GM18870 (cell line): ENCODE measurements at regions not wholly inside any gene's neighbourhood (a gene's known extent, or its start where the extent isn't known, plus 50 kb on each side); places are given as distances from the start of the nearest gene placed in this dataset.
"Not testable (repeated sequence)": the region's sequence is repeated elsewhere in the genome, so short reads cannot be mapped to it uniquely, and the experiment has no call there.

Experiments used
- ATAC-seq: cut with Tn5 transposase; IDR thresholded peaks from one replicate; pipeline ENCODE4 v1.9.1; 2021; ENCODE audit warnings: moderate library complexity; ENCODE audit not compliant: unreplicated experiment

DNA sequence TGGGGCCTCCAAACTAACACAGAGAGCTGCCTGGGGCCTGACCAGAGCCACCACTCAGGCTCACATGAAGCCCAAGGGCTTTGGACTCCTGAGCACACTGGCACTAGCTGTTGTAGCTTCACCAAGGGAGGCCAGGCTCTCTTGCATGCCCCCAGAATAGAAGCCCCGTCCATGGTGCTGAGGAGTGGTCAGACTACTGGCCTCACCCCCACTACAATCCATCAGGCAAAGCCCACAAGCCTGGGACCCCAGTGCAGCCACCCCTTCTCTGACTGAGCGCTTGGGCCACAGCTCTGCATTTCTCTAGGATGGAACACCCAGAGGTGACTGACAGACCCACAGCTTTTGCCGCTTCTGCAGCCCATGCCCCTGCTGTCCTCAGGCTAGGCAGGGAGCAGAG, 180.8 kb downstream of the PYDC2 start:
- no peak for ATAC-seq

GRCh38 chr3:191644291-191644690, 183.3 kb downstream of the PYDC2 start:
- ATAC-seq, result no peak

DNA sequence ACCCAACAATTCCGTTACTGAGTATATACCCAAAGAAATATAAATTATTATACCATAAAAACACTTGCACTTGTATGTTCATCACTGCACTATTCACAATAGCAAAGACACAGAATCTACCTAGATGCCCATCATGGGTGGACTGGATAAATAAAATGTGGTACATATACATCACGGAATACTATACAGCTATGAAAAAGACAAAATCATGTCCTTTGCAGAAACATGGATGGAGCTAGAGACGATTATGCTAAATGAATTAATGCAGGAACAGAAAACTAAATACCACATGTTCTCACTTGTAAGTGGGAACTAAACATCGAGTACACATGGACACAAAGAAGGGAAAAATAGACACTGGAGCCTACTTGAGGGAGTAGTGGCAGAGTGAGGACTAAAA, 185.3 kb downstream of the PYDC2 start:
- ATAC-seq, result no peak

- ATAC-seq, result no peak
Measured at GRCh38 chr3:191648787-191649186, 187.8 kb downstream of the PYDC2 start.

DNA sequence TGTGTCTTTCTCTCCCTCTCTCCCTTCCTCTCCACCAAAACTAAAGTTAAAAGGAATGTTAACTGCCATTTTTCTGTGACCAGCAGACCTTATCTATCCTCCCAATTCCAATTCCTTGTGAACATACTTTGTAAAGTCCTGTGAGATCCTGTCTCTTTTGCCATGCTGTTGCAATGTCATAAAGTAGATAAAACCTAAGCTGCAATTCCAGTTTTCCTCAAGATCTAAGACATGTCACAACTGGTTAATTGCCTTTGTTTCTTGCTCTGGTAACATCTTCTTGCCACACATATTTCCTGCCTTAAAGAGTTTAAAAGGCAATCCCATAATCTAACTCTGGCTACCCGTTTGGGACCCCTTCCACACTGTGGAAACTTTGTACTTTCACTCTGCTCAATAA, 188.7 kb downstream of the PYDC2 start:
- ATAC-seq, result no peak

DNA sequence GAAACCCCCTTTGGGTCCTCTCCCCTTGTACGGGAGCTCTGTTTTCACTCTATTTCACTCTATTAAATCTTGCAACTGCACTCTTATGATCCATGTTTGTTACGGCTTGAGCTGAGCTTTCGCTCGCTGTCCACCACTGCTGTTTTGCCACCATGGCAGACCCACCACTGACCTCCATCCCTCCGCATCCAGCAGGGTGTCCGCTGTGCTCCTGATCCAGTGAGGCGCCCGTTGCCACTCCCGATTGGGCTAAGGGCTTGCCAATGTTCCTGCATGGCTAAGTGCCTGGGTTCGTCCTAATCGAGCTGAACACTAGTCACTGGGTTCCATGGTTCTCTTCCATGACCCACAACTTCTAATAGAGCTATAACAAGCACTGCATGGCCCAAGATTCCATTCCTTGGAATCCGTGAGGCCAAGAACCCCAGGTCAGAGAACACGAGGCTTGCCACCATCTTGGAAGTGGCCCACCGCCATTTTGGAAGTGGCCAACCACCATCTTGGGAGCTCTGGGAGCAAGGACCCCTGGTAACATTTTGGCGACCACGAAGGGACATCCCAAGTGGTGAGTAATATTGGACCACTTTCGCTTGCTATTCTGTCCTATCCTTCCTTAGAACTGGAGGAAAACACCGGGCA, 197.9 kb downstream of the PYDC2 start:
- not testable (repeated sequence) for ATAC-seq

GRCh38 chr3:191662150-191662549, 201.2 kb downstream of the PYDC2 start:
- not testable (repeated sequence) for ATAC-seq

DNA sequence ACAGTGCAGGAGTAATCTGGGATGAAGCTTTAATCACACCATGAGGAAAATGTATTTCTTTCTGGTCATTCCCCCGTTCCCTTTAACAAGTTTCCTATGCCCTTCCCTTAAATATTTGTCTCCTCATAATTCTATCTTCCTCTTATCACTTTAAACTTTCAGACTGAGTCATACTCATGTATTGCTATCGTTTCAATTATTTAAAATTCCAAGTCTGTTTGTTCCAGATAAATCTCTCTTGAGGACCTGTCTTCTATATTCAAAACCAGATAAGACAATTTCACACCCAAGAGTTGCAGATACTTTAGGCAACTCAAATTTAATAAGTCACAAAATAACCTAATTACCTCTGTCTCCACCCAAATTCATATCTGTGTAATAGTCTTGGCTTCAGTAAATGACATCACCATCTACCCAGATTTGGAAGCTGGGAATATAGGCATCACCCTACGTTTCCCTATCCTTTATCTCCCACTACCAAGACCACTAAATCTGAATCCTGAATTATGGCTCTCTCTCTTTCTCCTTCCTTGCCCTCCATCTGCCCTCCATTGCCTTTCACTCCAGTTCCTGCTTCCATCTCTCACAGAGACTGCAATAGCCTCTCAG, 220.1 kb downstream of the PYDC2 start:
- ATAC-seq, result no peak

GRCh38 chr3:191682961-191683360, 222.0 kb downstream of the PYDC2 start:
- no peak for ATAC-seq

GRCh38 chr3:191686626-191687025, 225.7 kb downstream of the PYDC2 start:
- ATAC-seq, result no peak

DNA sequence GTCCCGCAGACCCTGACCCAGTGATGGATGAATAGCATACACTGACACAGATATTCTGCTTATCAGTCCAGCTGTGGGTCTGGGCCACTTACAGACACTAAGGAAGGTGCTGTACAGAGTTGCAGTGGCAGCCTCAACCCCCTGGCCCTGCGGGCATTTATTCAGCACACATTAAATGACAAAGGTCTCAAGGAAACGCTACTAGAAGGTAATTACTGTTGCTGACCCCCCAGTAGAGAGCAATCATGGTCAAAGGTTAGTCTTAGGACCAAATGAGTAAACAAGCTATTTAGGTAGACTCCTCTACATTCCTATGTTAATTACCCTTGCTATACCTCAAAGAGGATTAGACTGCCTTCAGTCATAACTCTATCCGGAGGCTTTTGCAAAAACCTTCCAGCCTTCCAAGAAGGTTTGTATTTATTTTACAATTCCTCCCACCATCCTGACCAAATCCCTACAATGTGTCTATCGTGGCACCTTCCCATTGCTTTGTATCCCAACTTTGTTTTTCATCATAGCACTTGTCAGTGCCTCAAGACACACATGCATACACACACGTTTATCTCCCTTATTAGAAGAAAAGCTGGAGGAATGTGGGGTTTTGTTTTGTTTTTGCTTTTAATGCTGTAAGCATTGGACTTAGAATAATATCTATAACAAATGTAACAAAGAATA, 227.9 kb downstream of the PYDC2 start:
- no peak for ATAC-seq

- not testable (repeated sequence) for ATAC-seq
Measured at GRCh38 chr3:191691184-191691583, 230.2 kb downstream of the PYDC2 start.

DNA sequence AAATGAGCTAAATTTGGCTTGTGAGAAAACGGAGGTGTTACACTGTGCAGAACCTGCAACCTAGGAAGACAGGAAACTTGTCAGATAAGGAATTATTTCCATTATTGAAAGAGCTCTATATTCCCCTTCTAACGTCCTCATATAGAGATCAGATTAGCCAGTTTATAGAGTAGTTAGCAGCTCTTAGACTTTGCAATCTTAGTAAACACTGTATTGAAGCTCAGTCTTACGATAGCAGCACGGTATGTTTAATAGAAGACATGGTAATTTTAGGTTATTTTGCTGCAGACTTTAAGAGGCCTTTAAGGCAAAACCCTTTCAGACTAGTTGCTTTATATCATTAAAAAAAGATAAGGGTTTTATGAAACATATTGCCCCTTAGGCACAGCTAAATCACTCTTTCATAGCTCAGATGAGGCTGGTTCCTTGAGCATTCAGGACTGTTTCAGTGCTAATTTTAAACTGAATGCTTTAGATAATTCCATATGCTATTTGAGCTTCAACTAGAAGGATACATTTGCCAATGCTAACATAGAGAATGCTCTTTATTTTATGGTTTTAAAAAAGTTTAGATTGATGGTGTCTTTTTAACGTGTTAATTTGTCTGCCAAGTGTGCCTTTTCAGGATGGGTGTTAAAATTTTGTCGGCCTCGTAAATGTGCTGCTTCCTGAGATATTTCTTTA, 234.3 kb downstream of the PYDC2 start:
- no peak for ATAC-seq

GRCh38 chr3:191695815-191696153, 234.8 kb downstream of the PYDC2 start:
- ATAC-seq, result no peak

DNA sequence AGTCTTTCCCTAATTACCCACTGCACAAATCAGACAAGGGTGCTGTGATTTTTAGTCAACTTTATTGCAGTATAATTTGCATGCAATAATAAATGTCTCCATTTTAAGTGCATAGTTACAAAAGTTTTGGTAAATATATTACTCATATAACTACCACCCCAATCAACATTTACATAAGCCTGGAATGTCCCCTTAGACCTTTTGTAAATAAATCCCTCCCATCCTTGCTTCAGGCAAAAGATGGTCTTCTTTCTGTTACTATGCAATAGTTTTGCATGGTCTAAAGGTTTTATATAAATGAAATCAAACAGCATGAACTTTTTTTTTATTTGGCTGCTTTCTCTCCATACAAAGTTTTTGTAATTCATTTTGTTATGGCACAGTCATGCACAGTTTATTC, 235.4 kb downstream of the PYDC2 start:
- ATAC-seq, result no peak

- ATAC-seq, result no peak
Measured at GRCh38 chr3:191699546-191699945, 238.6 kb downstream of the PYDC2 start.

DNA sequence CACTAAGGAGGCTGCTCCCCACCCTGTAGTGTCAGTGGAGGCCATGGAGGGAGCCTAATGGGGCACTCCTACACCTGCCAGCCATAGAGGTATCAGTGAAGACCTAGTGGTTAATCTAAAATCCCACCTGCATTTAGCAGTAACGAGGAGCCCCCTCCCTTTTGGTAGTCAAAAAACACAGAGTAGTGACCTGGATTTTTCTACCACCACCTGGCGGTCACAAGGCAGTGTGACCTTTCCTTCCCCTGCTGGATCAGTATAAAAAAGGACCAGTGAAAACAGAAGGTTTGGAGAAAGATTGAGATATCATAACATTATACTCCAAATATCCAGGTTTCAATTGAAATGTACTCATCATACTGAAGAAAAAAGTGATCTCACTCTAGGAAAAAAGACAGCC, 241.2 kb downstream of the PYDC2 start:
- ATAC-seq, result no peak

GRCh38 chr3:191707817-191708216, 246.9 kb downstream of the PYDC2 start:
- ATAC-seq, result no peak

DNA sequence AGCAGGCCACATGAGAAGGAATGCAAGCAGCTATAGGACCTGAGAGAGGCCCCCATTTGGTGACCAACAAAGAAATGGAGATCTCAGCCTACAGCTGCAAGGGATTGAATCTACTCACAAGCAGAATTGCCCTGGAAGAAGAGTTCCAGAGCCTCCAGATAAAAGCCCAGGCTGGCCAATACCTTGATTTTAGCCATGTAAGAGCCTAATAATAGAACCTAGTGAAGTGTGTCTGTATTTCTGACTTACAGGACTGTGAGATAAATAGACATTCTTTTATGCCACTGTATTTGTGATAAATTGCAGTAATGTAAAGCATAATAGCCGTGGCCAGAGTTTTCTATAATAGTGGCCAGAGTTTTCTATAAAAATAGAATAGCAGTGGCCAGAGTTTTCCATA, 254.6 kb downstream of the PYDC2 start:
- no peak for ATAC-seq

GRCh38 chr3:191721390-191721861, 260.5 kb downstream of the PYDC2 start:
- no peak for ATAC-seq

GRCh38 chr3:191721990-191722389, 261.0 kb downstream of the PYDC2 start:
- no peak for ATAC-seq

- ATAC-seq, result no peak
Measured at GRCh38 chr3:191727338-191727737, 266.4 kb downstream of the PYDC2 start.
